ENCODE measurements at regions not wholly inside any gene's neighbourhood (a gene's known extent, or its start where the extent isn't known, plus 50 kb on each side); places are given as distances from the start of the nearest gene placed in this dataset.

- WGBS (ENCODE audit: insufficient coverage) = 25% methylated on average over 6 of the region's 6 CpGs
- intact Hi-C loops (cut with micrococcal nuclease) = no loop called here
- Histone ChIP-seq H3K27ac (ENCODE audit: low read length in 2 of 2) (no peak overlapping the region), H3K36me3 (replicated peaks in 1 of 2; ENCODE audit: control extremely low read depth in 1 of 2, control insufficient read depth in 1 of 2, extremely low read depth in 1 of 2, insufficient read depth in 2 of 2, low read length in 1 of 2) (no peaks in the 10 kb centered on the region), H3K9me3 (ENCODE audit: control extremely low read depth in 1 of 3, control insufficient read depth in 2 of 3, insufficient read depth in 1 of 3, low read length in 2 of 3) (no peaks in the 10 kb centered on the region), H2AFZ (ENCODE audit: insufficient read depth, low read depth, low read length, poor library complexity, severe bottlenecking) (no peak overlapping the region), H3K27me3 (replicated peaks in 1 of 4; ENCODE audit: control extremely low read depth in 1 of 4, control insufficient read depth in 3 of 4, insufficient read depth in 4 of 4, low read length in 3 of 4) (no peaks in the 10 kb centered on the region), H3K4me3 (ENCODE audit: control extremely low read depth in 1 of 5, extremely low read depth in 1 of 5, insufficient read depth in 1 of 5, low read depth in 2 of 5, low read length in 4 of 5) (no peak overlapping the region), H3K79me2 (ENCODE audit: control insufficient read depth, insufficient read depth, low read length) (no peaks in the 10 kb centered on the region), H3K9ac (ENCODE audit: low read length) (no peak overlapping the region), H4K20me1 (ENCODE audit: control insufficient read depth, insufficient read depth, low read length, poor library complexity, severe bottlenecking) (no peaks in the 10 kb centered on the region), H3K4me2 (replicated peaks; ENCODE audit: low read depth, low read length, poor library complexity, severe bottlenecking) (no peak overlapping the region), H3K4me1 (ENCODE audit: control insufficient read depth in 2 of 2, insufficient read depth in 2 of 2, low read length in 2 of 2) (no peaks in the 10 kb centered on the region)
- no peak overlapping the region for H3K4me3 Mint-ChIP-seq
- H3K4me1 Mint-ChIP-seq = no peaks in the 10 kb centered on the region
- DNase-seq = no peak
- TF ChIP-seq CTCF (IDR thresholded peaks at IDR 0.05) (no peak), EZH2 (IDR thresholded peaks at IDR 0.05; ENCODE audit: borderline replicate concordance, insufficient read depth, low read depth, low read length, poor library complexity, severe bottlenecking) (no peak)
- H3K9me3 Mint-ChIP-seq (ENCODE audit: insufficient read depth) = no peaks in the 10 kb centered on the region
- no peaks in the 10 kb centered on the region for H3K27me3 Mint-ChIP-seq
- no peak overlapping the region for H3K27ac Mint-ChIP-seq
- ChIA-PET CTCF (no interaction called here), POLR2A (no interaction called here)
- no peak for ATAC-seq (ENCODE audit: low read depth)
These were observed 1271.6 kb upstream of the SORCS1 start for GRCh38 chr10:108436096-108436495.

- no peaks in the 10 kb centered on the region for H3K4me1 Mint-ChIP-seq
- H3K4me3 ChIP-seq (ENCODE audit: control extremely low read depth in 1 of 5, extremely low read depth in 1 of 5, insufficient read depth in 1 of 5, low read depth in 2 of 5, low read length in 4 of 5) = no peak overlapping the region
- H3K27ac Mint-ChIP-seq = no peak overlapping the region
- DNase-seq = no peak
- intact Hi-C loops (cut with micrococcal nuclease) = no loop called here
- no peak overlapping the region for H2AFZ ChIP-seq (ENCODE audit: insufficient read depth, low read depth, low read length, poor library complexity, severe bottlenecking)
- ATAC-seq (ENCODE audit: low read depth) = no peak
- no peaks in the 10 kb centered on the region for H3K79me2 ChIP-seq (ENCODE audit: control insufficient read depth, insufficient read depth, low read length)
- no peaks in the 10 kb centered on the region for H3K9me3 ChIP-seq (ENCODE audit: control extremely low read depth in 1 of 3, control insufficient read depth in 2 of 3, insufficient read depth in 1 of 3, low read length in 2 of 3)
- H3K9me3 Mint-ChIP-seq (ENCODE audit: insufficient read depth) = no peaks in the 10 kb centered on the region
- no peaks in the 10 kb centered on the region for H3K27me3 Mint-ChIP-seq
- H3K4me3 Mint-ChIP-seq = no peak overlapping the region
- H3K4me1 ChIP-seq (ENCODE audit: control insufficient read depth in 2 of 2, insufficient read depth in 2 of 2, low read length in 2 of 2) = no peaks in the 10 kb centered on the region
- H3K4me2 ChIP-seq (replicated peaks; ENCODE audit: low read depth, low read length, poor library complexity, severe bottlenecking) = no peak overlapping the region
- H3K27me3 ChIP-seq (replicated peaks in 1 of 4; ENCODE audit: control extremely low read depth in 1 of 4, control insufficient read depth in 3 of 4, insufficient read depth in 4 of 4, low read length in 3 of 4) = no peaks in the 10 kb centered on the region
- ChIA-PET CTCF (no interaction called here), POLR2A (no interaction called here)
- no peak overlapping the region for H3K9ac ChIP-seq (ENCODE audit: low read length)
- 100% methylated on average over 1 of the region's 3 CpGs for WGBS (ENCODE audit: insufficient coverage)
- no peaks in the 10 kb centered on the region for H4K20me1 ChIP-seq (ENCODE audit: control insufficient read depth, insufficient read depth, low read length, poor library complexity, severe bottlenecking)
- H3K27ac ChIP-seq (ENCODE audit: low read length in 2 of 2) = no peak overlapping the region
- H3K36me3 ChIP-seq (replicated peaks in 1 of 2; ENCODE audit: control extremely low read depth in 1 of 2, control insufficient read depth in 1 of 2, extremely low read depth in 1 of 2, insufficient read depth in 2 of 2, low read length in 1 of 2) = no peaks in the 10 kb centered on the region
- no peak for TF ChIP-seq CTCF (IDR thresholded peaks at IDR 0.05)
- TF ChIP-seq EZH2 (IDR thresholded peaks at IDR 0.05; ENCODE audit: borderline replicate concordance, insufficient read depth, low read depth, low read length, poor library complexity, severe bottlenecking) = no peak
These were observed 1270.2 kb upstream of the SORCS1 start for GRCh38 chr10:108434559-108435252.

Measured in B cell (primary cell).